NCI-H1105 treated with DMSO at 0.1 percent for 48 hours (cell line): ENCODE measurements at regions not wholly inside any gene's neighbourhood (a gene's known extent, or its start where the extent isn't known, plus 50 kb on each side); places are given as distances from the start of the nearest gene placed in this dataset.
A peak's percentile ranks its signal among the peaks of the same experiment; 100 is the strongest.

Source experiments
- DNase-seq: peaks from one replicate; lab custom pipeline; 2025; lab: John Stamatoyannopoulos, UW

DNA sequence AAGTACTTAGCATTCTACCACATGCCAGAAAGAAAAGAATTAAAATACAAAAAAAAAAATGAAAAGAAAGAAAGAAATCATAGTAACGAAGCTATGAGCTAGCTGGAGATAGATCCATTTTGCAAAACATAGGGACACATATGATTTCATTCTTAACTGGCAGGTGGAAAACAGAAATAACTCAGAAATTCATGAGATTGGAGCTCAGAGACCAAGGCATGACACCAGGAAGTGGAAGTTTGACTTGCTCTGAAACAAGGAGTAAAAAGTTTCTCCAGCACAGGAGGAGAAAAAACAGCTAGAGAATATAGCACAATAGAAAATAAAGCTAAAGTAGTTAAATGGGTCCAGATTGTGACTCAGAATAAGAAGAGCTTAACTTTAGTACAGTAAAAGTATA, 278.1 kb downstream of the ZEB2 start:
- no peak for DNase-seq

DNA sequence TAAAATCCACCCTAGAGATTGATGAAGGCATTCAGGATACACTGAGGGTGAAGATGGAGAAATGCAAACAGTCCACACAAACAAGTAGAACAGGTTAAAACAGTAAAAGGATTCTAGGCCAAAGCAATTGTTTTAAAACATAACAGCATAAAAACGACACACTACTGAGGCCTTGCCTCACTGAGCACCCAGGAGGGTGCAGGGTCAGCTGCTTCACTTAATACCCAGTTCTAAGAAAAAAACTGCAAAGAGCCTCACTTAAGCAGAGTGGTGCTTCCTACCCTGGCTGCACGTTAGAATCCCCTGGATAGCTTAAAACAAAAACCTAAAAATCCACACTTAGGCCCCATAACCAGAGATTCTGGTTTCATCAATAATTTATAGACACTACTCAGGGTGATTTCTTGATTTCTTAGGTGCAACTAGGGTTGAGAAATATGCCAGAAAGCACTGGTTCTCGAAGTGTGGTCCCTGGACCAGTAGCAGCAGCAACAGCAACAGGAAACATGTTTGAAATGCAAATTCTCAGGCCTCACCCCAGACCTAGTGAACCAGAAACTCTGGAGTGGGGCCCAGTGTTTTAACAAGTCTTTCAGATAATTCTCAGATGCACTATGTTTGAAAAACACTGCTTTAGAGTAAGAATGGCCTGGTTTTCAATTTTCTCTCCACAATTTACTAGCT, 279.1 kb downstream of the ZEB2 start:
- no peak for DNase-seq

DNA sequence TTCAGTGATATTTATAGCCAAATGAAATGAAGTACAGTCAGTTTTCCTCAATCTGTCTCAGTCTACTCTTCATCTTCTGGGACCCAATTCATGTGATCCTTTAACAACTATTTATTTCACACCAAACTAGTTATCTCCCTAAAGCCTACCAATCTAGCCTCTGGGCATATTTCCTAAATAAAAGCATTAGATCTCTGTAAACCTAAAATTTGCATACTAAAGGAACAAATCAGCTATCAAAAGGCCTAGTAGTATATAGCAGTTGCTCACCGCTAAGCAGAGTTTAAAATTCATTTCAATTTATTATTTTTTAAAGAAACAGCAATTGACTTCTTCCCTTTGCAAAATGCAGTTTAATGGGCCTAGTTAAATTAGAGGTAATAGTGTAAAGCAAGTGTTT, 280.2 kb downstream of the ZEB2 start:
- DNase-seq, result no peak

GRCh38 chr2:144239306-144239705, 280.6 kb downstream of the ZEB2 start:
- no peak for DNase-seq

- DNase-seq, result peak; percentile 82
Observed at GRCh38 chr2:144237830-144238627, 281.9 kb downstream of the ZEB2 start.

DNA sequence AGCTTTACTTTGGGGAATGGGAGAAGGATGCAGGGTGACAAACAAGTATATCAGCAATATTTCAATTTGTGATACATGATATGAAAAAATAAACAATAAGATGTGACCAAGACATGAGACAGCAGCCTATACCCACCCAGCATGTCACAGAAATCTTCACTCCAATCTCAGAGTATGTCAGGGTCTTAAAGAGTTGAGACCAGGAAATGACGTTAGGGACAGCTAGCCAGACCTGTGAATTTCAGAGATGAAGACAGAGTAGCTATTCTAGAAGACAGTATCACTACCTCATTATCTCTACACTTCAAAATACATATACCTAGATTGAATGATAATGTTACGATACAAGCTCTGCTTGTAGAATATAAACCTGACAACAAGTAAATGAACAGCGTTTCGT, 282.8 kb downstream of the ZEB2 start:
- no peak for DNase-seq

- DNase-seq, result no peak
Observed at GRCh38 chr2:144235050-144235449, 284.9 kb downstream of the ZEB2 start.

- no peak for DNase-seq
Observed at GRCh38 chr2:144234542-144234871, 285.4 kb downstream of the ZEB2 start.

DNA sequence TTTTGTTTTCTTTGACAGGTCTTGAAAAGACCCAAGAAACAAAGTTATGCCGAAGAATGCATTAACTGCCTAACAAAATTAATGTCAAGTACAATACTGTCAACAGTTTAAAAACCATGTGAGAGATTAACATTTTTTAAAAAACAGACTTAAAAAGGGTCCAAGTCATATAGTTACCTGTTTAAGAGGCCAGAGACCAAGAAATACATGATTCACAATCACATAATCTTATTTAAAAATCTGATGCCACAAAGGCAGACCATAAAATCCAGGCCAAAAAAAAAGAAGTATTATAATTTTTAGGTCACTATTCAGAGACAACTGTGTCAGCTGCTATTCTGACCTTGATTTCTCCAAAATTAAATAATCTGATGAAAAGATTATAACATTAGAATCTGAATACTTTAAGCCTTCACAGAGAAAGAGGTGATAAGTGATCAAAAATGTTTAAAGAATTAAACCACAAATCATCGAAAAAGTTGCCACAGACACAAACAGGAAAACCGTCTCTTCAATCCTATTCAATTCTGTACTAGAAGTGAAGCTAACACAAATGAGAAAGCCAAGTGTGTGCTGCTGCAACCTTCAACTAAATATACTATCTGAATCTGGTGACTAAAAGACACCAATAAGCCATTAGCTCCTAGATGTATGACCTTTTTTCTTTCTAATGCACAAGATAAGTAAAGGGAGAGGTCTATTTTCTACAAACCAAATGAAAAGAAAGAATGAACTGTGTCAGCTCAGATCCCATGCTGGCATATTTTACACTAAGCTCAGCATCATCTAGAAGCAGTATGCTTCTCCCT, 286.0 kb downstream of the ZEB2 start:
- no peak for DNase-seq

DNA sequence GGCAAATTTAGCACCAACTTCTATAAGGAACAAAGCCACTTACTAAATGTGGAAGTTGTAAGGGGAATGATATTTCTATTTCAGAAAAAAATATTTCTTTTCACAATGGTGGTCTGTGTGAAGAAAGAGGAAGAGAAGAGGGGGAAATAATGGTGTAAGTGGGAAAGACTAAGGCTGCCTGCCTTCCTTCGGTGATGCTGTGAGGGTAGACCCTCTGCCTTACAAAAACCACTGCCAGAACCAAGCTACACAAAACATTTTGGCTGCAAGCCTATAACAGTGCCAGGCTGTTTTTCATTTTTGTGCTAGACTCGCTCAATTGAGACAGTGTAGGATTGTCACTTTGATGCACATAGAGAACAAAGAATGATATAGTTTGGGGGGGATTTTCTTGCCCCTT, 286.6 kb downstream of the ZEB2 start:
- no peak for DNase-seq

DNA sequence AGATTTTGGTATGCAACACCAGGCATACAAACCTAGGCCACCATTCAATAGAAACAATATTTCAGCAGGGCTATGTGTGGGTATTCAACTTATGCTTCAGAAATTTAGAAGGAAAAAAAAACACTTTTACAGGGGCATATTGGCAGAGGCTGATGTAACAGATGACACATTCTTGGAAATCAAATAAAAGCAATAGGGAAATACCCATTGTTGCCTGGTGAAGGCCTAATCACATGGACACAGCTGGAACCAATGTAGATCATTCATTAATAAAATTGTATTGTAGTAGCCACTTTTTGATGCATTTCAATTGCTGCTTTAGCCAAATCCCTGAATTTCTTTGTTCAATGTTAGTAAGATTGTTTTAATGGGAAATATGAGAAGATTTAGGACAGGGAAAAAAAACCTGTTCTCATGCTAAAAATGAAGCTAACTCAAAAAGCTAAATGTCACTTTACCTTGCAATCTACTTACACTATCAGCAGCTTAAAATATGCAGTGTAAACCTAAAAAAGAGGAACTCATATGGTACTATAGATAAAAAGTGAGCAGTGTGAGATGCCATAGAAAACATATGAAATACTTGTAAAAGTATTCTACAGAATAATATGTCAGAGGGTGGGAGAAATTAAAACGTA, 289.4 kb downstream of the ZEB2 start:
- no peak for DNase-seq

DNA sequence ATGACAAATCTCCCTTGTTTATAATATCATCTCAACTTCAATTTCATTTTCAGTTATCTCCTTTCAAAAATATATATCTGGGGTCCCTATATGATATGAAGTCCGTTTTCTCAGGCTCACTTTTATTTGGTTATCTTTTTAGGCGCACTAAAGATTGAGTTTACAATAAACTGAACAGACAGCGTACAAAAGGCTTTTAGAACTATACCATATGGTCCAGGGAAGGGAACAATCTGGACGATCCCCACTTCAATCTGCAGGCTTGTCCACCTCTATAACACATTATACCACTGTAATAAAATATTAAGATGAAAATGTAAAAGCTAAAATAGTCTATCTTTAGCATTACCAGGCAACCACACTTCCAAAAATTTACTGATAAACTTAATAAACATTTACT, 289.9 kb downstream of the ZEB2 start:
- no peak for DNase-seq

DNA sequence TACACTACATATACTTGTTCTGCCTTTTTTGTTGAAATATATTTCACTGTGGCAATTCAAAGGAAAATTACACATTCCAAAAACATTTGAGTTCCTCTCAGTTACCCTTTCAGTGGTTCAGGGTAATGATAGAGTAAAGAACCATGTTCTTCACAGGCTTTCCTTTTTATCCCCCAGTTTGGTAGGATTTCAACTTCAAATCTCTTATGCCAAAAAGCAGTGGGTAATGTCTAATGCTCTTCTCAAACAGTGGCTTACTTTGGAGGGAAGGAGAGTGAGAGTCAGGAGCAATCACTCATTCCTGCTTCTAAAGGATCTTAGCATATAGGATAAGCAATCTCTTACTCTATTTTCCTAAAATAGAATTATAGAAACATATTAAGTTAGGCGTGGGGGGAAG, 290.6 kb downstream of the ZEB2 start:
- no peak for DNase-seq

DNA sequence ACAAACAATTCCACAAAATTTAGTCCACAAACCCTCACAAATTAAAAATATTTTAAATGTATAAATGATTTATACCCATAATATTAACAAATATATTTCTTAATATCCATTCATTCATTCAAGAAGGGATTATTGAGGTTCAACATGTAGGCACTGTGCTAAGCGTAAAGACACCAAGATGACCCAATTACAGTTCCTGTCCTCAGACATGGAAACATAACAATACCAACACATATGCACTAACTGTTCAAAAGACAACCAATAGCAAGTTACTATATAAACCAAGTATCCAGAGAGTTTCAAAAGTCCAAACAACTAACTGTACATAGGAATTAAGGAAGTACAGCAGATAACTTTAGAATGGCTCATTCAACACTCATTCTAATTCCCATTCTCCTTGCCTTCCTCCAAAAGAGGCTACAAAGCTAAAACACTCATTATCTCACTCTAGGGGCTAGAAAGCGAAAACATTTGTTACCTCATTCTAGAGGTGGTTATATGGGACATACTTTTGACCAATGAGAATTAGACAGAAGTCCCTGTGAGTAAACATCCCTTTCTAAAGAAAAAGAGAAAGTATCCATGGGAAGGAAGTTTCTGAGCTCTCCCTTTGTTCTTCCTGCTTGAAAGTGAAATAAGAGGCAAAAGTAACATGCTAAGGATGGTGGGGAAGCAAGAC, 292.4 kb downstream of the ZEB2 start:
- no peak for DNase-seq

DNA sequence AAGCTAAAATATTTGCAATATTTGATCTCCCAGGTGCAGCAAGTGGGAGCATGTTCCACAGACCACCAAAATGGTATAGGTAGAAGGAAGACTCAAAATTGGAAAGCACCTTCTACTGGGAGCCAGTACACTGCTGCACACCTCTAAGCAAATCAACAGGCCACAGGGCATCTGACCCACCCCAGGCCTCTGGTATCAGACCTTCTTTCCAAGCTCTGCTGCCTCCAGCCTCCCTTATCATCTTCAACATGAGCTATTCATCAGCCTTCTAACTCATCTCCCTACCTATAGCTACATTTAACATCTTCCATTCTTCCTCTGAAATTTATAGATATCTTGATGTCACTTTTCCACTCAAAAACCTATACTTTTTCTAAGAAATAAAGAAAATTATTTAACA, 294.8 kb downstream of the ZEB2 start:
- DNase-seq, result no peak

- DNase-seq, result no peak
Observed at GRCh38 chr2:144224472-144224871, 295.4 kb downstream of the ZEB2 start.

- DNase-seq, result no peak
Observed at GRCh38 chr2:144219979-144220378, 299.9 kb downstream of the ZEB2 start.

- peak; percentile 82 for DNase-seq
Observed at GRCh38 chr2:144217853-144218633, 301.9 kb downstream of the ZEB2 start.

- DNase-seq, result no peak
Observed at GRCh38 chr2:144215701-144216675, 303.9 kb downstream of the ZEB2 start.

DNA sequence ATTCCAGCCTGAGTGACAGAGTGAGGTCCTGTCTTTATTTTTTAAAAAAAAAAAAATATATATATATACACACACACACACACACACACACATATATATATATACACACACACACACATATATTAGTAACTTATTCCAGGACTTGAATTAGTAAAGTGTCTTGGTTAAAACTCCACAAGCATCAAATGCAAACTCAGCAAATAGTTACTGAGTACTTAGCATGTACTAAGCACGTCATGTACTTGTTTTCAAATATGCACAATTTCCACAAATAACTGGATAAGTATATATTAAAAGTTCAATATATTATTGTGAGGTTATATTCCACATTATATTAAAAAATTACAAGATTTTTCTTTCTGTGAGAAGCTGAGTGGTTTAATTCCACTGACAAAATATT, 304.7 kb downstream of the ZEB2 start:
- DNase-seq, result no peak
